HG03280 (cell line): ENCODE measurements at regions not wholly inside any gene's neighbourhood (a gene's known extent, or its start where the extent isn't known, plus 50 kb on each side); places are given as distances from the start of the nearest gene placed in this dataset.
"Not testable (repeated sequence)": the region's sequence is repeated elsewhere in the genome, so short reads cannot be mapped to it uniquely, and the experiment has no call there.

Experiments
- ATAC-seq: cut with Tn5 transposase; IDR thresholded peaks from one replicate; pipeline ENCODE4 v1.9.1; 2021; ENCODE audit warnings: mild to moderate bottlenecking, moderate library complexity; ENCODE audit not compliant: unreplicated experiment

DNA sequence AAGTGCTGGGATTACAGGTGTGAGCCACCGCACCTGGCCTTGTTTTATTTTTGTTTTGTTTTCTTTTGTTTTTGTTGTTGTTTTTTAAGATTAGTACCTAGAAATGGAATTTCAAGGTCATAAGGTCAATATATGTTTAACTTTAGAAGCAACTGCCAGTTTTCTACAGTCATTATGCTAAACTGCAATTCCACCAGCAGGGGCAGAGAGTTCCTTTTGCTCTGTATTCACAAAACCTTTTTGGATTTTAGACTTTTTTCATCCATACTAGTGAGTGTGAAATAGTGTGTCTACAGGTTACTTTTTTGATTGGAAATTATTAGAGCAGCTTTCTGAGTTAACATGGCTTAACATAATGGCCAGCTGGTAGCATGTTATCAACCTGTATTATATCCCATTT lies 580.6 kb downstream of the TRIML1 start:
- no peak for ATAC-seq

DNA sequence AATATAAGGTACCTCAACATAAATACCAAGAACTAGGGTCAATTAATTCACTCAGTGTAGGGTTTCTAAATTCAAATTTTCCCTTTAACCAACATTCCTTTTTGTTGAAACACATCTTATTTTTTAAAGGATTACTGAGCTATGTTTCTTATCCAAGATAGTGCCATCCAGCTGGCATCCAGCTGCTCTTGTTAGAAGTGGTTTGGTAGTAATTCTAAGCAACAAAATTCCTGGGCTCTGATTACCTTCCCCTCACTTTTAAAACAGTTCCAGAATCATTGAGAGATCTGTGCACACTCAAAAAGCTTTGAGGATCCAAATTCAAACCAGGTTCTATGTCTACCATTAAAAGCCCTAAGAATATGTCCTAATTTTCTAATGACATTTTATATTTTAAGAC lies 583.7 kb downstream of the TRIML1 start:
- ATAC-seq = no peak

DNA sequence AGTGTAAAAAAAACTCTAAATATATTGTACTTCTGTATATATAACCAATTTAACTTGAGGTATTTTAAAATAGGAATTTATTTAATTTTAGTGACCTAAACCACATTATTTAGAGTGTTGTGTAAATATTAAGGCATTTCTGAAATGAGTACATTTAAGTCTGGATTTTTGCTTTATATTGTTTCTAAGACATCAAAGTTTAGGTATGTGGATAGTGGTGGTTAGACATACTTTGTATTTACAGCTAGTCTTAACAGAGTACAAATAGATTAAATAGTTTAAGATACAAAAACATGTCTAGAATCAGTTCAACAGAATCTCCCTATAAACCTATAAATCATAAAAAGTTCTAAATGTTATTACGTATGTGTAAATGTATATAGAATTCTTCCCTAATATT lies 588.5 kb downstream of the TRIML1 start:
- ATAC-seq = no peak

DNA sequence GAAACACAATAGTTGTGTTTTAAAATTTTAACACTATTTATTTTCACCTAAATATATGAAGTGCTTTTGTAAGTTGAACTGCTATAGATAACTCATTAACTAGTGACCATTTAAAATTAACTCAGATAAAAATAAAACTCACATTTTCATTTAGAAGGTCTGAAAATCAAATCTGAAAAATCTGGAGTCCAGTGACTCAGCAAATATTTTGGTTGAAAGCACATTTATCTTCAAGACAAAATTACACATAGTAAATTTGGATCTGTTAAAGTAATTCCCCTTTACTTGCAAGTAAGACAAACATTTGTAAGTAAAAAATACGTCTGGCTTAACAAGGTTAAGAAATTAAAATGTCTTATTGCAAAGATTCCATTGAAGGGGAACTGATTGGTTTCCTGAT lies 589.1 kb downstream of the TRIML1 start:
- no peak for ATAC-seq

DNA sequence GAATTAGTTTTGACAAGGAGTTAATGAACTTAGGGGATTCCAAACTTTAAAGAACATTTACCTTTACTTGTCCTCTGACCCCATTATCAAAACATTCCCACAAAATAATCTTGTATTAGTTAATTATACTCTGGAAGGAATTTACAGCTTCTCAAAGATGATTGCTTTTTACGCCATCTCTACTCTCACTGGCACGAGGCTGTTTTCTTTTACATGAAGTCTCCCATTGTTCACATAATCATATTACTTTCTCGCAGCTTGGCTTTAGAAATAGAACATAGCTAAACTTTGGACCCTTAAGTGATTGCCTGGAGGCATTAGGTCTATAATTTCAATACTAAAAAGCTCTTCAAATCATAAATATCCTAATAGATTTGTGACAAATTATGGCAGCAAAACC lies 592.9 kb downstream of the TRIML1 start:
- ATAC-seq = no peak

DNA sequence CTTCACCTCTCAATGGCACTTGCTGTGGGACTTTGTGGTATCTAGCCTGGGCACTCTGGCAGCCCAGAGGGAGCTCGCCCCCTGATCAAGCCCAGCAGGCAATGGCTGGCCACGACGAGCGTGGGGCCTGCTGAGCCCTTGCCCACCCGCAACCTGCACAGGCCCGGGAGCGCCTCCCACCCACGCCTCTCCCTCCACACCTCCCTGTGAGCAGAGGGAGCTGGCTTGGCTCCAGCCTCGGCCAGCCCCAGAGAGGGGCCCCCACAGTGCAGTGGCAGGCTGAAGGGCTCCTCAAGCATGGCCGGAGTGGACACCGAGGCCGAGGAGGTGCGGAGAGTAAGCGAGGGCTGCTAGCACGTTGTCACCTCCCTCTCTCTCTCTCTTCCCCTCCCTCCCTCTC lies 595.8 kb downstream of the TRIML1 start:
- ATAC-seq = no peak

DNA sequence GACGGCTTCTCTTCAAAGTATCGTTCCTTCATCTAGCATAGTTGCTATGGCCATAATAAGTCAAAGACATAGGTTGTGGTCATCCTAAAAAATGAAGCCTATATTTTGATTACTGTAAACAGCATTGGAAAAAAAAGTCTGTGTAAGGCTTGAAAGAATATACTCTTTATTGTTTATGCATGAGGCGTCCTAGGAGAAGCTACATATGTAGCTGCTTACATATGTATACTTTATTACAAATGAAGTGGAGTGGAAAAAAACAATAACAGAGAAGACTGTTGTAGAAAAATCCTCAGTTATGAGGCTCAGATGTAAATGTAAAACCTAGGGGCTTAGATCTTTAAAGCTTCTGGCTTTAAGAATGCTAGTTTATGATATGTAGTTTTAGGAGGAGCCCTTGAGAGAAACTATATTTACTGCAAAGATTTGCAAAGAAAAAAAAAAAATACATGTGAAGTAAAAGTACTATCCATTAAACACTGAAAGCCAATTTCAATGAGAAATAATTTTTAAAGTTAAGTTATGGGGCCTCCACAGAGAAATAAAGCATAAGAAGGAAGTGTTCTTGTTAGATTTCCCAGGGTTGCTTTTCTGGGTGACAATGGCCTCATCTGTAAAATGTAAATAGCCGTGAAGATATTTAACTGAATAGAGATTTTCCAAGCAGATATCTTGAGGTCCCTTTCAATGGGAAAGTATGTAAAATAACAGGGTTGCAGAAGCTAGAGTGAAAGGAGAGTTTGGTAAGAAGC lies 598.2 kb downstream of the TRIML1 start:
- no peak for ATAC-seq

DNA sequence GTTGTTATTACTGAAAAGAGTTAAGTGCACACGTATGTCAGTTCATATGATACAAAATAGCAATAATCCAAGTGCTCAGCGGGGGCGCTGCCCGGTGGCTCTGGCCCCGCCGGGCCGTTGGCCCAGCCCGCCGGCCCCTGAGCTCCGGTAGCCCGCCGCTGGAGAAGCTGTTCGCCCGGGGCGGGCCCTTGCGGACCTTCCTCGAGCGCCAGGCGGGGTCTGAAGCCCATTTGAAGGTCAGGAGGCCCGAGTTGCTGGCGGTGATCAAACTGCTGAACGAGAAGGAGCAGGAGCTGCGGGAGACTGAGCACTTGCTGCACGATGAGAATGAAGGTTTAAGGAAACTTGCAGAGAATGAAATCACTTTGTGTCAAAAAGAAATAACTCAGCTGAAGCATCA lies 599.0 kb downstream of the TRIML1 start:
- not testable (repeated sequence) for ATAC-seq

DNA sequence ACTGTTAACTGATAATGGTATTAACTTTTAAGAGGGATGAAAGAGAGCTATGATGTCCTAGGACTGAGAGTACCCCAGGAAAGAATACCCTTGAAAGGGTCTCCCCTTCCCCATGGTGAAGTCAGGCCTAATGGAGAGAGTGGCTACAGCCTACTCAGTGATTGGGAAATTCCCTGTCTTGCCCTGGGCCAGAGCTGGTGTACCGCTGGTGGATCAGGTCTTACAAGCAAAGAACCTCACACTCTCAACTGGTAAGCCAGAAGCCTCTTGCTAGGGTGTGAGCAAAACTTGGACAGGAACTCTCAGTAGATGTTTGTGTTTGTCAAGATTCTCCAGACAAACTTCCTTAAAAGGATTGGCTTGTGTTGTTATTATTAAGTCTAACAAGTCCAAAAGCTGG lies 600.9 kb downstream of the TRIML1 start:
- ATAC-seq = not testable (repeated sequence)

DNA sequence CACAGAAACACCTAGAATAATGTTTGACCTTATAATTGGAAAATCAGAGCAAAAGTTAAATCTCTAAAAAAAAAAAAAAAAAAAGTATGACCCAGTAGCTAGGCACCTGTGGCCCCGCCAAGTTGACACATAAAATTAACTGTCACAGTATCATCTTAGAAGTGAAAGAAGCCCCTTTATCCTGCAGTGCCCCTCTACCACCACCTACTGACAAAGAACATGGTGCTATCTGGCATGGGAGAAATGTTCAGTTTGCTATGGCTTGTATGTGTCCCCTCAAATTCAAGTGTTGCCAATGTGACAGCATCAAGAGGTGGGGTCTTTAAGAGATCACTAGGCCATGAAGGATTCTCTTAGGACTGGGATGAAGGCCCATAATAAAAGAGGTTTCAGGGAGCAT lies 601.5 kb downstream of the TRIML1 start:
- not testable (repeated sequence) for ATAC-seq

DNA sequence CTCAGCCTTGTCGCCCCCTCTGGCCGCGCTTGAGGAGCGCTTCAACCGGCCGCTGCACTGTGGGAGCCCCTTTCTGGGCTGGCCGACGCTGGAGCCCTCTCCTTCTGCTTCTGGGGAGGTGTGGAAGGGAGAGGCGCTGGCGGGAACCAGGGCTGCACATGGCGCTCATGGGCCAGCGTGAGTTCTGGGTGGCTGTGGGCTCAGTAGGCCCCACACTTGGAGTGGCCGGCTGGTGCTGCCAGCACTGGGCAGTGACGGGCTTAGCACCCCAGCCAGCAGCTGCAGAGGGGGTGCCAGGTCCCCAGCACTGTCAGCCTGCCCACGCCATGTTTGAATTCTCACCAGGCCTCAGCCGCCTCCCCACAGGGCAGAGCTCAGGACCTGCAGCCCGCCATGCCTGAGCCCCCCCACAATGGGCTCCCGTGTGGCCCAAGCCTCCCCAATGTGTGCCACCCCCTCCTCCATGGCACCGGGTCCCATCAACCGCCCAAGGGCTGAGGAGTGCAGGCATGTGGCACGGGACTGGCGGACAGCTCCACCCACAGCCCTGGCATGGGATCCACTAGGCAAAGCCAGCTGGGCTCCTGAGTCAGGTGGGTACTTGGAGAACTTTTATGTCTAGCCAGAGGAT lies 615.2 kb downstream of the TRIML1 start:
- ATAC-seq = no peak

DNA sequence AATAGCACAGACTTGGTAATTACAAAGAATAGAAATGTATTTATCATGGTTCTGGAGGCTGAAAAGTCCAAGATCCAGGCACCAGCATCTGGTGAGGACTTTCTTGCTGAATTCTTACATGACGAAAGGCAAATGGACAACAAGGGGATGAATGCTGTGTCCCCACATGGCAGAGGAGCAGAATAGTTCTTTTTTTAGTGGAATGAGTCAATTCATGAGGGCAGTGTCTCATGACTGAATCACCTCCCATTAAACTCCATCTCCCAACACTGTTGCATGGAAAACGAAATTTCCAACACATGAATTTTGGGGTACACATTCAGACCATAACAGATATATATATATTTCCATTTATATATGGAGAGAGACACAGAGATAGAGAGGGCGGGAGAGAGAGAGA lies 628.3 kb downstream of the TRIML1 start:
- no peak for ATAC-seq

DNA sequence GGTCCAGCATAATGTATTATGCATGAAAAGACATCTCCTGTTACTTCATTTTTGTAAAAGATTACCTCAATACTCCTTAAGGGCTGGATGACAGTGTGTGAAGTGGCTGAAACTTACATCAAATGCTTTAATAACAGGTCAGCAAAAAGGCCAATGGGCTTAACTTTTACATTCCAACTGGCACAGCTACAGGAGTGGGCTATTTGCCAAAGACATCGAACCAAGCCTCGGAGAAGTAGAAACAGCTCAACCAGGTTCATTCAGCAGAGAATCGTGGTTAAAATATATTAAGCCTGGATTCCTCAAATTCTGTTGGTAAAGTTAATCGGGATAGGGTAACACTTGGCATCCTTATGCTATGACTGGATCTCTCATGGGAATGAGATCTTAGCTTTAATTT lies 639.7 kb downstream of the TRIML1 start:
- ATAC-seq = no peak

DNA sequence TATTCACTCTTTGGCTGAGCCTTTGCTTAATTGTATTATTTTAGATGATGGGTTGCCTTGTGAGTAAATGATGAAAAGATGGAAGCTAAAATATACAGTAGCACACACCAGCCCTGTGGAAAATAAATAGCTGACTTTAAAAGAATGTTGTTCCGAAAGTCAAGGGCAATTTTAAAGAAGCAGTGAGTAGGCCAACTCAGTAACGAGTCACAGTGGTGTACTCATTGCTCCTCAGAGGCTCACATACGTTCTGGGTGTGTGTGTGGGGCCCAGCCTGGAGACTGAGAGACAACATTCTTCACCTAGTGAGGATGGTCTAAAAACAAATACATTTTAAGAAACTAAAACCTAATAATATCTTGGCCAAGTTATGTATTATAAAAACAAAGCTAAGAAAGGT lies 640.3 kb downstream of the TRIML1 start:
- ATAC-seq = no peak

DNA sequence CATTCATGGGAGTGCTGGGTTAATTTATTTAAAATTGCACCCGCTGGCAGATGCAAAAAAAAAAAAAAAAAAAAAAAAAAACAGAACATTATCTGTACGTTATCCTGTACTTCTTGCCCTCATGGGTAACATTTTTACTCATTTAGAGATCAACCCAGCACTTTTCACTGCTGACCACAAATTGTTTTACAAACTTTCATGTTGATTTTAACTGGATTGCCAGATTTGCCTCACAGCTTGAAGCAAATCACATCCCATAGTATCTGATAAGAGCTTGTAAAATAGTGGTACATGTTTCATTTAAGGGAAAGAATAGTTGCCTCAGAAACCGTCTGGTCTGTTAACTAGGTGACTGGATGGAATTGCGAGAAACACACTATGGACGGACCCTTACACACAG lies 640.8 kb downstream of the TRIML1 start:
- no peak for ATAC-seq

DNA sequence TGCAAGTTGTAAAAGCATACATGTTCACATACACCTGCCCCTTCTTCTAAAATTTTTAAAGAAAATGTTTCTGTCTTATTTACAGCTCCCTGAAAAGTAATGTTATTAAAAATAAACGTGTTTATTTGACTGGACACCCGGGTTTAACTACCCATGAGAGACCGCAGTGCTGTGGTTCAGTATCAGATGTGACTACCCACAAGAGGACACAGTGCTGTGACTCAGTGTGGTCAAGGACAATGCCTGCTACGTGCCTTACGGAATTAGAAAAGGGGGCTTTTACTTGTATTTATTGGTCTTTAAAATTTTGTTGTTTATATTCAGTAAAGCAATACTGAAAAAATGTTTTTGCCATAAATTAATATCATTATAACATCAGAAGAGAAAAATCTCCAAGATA lies 641.4 kb downstream of the TRIML1 start:
- ATAC-seq = no peak

DNA sequence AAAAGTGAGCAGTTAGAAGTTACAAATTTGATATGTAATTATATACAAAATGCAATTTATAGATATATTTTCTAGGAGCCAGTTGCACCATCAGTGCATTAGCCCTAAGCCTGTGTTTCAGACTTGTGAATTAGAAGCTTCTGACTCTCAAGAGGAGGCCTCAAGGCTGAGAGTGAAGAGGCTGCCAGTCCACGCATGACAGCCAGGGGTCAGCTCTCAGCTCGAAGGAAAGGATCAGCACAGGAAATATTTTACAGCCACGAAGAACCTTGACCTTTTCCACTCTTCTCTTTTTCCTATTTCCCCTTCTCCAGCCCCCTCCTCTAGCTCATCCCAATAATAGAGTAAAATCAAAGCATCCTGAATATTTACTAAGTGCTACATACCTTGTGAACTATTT lies 642.4 kb downstream of the TRIML1 start:
- ATAC-seq = no peak

DNA sequence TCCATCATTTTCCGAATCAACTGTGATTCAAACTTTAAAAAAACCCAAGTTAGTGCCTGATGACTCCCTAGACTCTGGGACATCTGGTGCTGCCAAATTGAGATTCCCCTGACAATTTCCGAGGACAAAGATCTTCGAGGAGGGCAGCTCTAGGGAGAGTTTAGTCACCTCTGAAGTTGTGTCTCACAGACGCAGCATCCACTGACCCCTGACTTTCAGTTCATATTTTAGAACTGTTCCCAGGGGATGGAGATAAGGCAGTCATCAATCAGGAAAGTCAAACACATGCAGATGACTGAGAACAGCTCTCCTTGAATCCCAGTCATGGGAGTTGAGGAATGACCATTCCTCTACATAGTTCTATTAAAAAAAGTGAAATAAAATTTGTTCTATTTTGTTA lies 643.9 kb downstream of the TRIML1 start:
- ATAC-seq = no peak

DNA sequence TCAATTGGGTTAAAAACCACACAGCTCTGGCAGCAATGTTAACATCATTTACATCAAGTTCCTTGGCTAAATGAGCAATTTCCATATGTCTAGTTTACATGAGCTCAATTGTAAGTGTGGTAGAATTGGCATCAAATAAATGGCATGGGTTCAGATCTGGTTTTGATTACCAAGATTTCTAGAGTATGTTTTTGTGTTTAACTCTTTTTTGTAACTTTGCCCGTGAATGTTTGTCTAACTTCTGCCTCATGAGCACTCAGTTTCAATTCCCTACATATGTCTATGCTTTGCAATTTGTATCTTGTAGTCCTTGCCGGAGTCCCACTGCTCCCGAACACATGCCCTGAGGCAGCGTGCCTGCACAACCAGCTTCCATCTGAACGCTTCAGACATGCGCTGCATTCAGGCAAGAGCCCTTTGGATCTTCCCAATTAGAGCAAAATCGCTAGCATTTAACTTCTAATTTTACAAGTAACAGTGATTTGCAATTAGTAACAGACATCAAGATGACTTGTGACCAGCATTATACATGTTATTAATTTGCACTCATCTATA lies 644.4 kb downstream of the TRIML1 start:
- no peak for ATAC-seq

DNA sequence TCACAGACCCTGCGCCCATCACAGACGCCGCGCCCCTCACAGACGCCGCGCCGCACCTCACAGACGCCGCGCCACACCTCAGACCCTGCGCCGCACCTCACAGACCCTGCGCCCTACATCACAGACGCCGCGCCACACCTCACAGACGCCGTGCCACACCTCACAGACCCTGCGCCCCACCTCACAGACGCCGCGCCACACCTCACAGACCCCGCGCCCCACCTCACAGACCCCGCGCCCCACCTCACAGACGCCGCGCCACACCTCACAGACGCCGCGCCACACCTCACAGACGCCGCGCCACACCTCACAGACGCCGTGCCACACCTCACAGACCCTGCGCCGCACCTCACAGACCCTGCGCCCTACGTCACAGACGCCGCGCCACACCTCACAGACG lies 657.4 kb downstream of the TRIML1 start:
- not testable (repeated sequence) for ATAC-seq

DNA sequence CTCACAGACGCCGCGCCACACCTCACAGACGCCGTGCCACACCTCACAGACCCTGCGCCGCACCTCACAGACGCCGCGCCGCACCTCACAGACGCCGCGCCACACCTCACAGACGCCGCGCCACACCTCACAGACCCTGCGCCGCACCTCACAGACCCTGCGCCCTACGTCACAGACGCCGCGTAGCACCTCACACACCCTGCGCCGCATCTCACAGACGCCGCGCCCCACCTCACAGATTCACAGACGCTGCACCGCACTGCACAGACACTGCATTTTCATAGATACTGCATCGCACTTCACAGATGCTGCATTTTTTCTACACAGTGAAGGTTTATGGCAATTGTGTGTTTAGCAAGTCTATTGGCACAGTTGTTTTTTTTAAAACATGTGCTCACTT lies 657.8 kb downstream of the TRIML1 start:
- ATAC-seq = not testable (repeated sequence)

DNA sequence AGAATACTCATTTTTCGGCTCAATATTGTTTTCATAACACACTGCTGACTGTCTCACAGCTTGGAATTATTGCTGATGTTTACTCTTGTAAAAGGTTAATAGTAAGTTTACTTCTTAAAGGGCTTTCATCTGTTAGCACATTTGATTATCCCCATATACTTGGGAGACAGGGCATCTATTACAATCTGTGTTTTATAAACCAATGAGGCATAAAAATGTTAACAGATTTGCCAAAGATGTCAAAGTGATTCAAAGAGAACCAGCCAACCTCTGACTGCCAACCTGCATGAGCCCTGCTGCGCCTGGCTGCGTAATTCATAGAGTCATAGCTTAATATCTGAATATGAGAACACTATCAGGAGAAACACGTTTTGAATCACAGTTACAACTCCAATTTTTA lies 665.6 kb downstream of the TRIML1 start:
- no peak for ATAC-seq

DNA sequence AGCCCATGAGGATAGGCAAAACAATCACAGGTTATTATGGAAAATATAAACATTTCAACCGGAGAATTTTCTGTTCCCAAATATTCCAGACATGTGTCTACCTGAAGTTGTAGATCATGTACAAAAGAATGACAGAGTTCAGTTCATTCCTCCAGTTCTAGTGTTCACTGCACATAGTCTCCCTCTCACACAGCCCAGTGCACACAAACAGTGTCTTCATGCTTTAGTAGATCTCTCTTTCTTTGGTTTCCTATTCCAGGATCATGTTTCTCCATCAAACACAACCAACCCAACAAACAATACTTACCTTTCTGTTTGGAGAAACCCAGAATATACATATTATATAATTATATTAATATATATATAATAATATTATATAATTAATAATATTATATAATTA lies 671.9 kb downstream of the TRIML1 start:
- ATAC-seq = no peak
